HUES6 (cell line): ENCODE measurements at regions not wholly inside any gene's neighbourhood (a gene's known extent, or its start where the extent isn't known, plus 50 kb on each side); places are given as distances from the start of the nearest gene placed in this dataset.

ENCODE experiments used
- H3K27ac ChIP-seq: 2 replicates; pipeline ENCODE4 v1.7.0; 2013; ENCODE audit warnings: low read depth, mild to moderate bottlenecking, low read length, inconsistent platforms
- H3K27me3 ChIP-seq: 2 replicates; pipeline ENCODE4 v1.6.1; 2013; ENCODE audit warnings: low read length; ENCODE audit not compliant: control insufficient read depth, insufficient read depth
- H3K36me3 ChIP-seq: 2 replicates; pipeline ENCODE4 v1.6.1; 2013; ENCODE audit warnings: low read length; ENCODE audit not compliant: control insufficient read depth, insufficient read depth
- H3K4me1 ChIP-seq: 2 replicates; pipeline ENCODE4 v1.6.1; 2013; ENCODE audit warnings: low read length; ENCODE audit not compliant: control insufficient read depth, insufficient read depth
- H3K4me3 ChIP-seq: 2 replicates; pipeline ENCODE4 v1.5.1; 2013; ENCODE audit warnings: low read depth, low read length
- H3K9ac ChIP-seq: one replicate; pipeline ENCODE4 v1.6.1; 2013; ENCODE audit warnings: mild to moderate bottlenecking, low read length
- H3K9me3 ChIP-seq: 2 replicates; pipeline ENCODE4 v1.6.1; 2013; ENCODE audit warnings: low read depth, low read length; ENCODE audit not compliant: control insufficient read depth, insufficient read depth

- Histone ChIP-seq H3K4me1 (no peaks in the 10 kb centered on the region), H3K27ac (no peak overlapping the region), H3K4me3 (no peak overlapping the region), H3K9ac (no peak overlapping the region), H3K36me3 (no peaks in the 10 kb centered on the region), H3K27me3 (no peaks in the 10 kb centered on the region), H3K9me3 (peaks cover 15% of the 10 kb centered on the region)
Measured at GRCh38 chr18:77634494-77634893, 384.8 kb downstream of the GALR1 start.

- Histone ChIP-seq H3K4me1 (no peaks in the 10 kb centered on the region), H3K36me3 (no peaks in the 10 kb centered on the region), H3K27ac (no peak overlapping the region)
Measured at GRCh38 chr18:77635451-77635850, 385.8 kb downstream of the GALR1 start.

GRCh38 chr18:77635858-77636257 is 386.2 kb downstream of the GALR1 start:
- Histone ChIP-seq H3K9me3 (peaks cover 15% of the 10 kb centered on the region), H3K27ac (no peak overlapping the region), H3K4me1 (no peaks in the 10 kb centered on the region), H3K9ac (no peak overlapping the region), H3K4me3 (no peak overlapping the region), H3K27me3 (no peaks in the 10 kb centered on the region), H3K36me3 (no peaks in the 10 kb centered on the region)

More at GRCh38 chr18:77635451-77635850, 385.8 kb downstream of the GALR1 start:
- H3K4me3 ChIP-seq: no peak overlapping the region
- H3K9me3 ChIP-seq: peaks cover 15% of the 10 kb centered on the region
- no peak overlapping the region for H3K9ac ChIP-seq
- H3K27me3 ChIP-seq: no peaks in the 10 kb centered on the region

- Histone ChIP-seq H3K4me3 (no peak overlapping the region), H3K36me3 (no peaks in the 10 kb centered on the region), H3K9ac (no peak overlapping the region), H3K9me3 (no peaks in the 10 kb centered on the region), H3K27me3 (no peaks in the 10 kb centered on the region), H3K4me1 (no peaks in the 10 kb centered on the region), H3K27ac (no peak overlapping the region)
Measured at GRCh38 chr18:77645170-77645872, 395.7 kb downstream of the GALR1 start.

- Histone ChIP-seq H3K36me3 (no peaks in the 10 kb centered on the region), H3K27me3 (peaks cover 6% of the 10 kb centered on the region; the same call in 1 of the 2 replicates), H3K9ac (no peak overlapping the region), H3K27ac (no peak overlapping the region), H3K4me3 (no peak overlapping the region), H3K4me1 (no peaks in the 10 kb centered on the region), H3K9me3 (no peaks in the 10 kb centered on the region)
Measured at GRCh38 chr18:77647472-77647871, 397.8 kb downstream of the GALR1 start.

- H3K9ac ChIP-seq: no peak overlapping the region
- no peaks in the 10 kb centered on the region for H3K36me3 ChIP-seq
- H3K27me3 ChIP-seq: peaks cover 6% of the 10 kb centered on the region; the same call in 1 of the 2 replicates
- H3K9me3 ChIP-seq: no peaks in the 10 kb centered on the region
- H3K4me1 ChIP-seq: no peaks in the 10 kb centered on the region
- no peak overlapping the region for H3K4me3 ChIP-seq
- H3K27ac ChIP-seq: no peak overlapping the region
Measured at GRCh38 chr18:77648411-77648810, 398.8 kb downstream of the GALR1 start.

GRCh38 chr18:77650799-77651385 is 401.2 kb downstream of the GALR1 start:
- no peaks in the 10 kb centered on the region for H3K36me3 ChIP-seq
- H3K27me3 ChIP-seq: peaks cover 6% of the 10 kb centered on the region; the same call in 1 of the 2 replicates
- no peak overlapping the region for H3K27ac ChIP-seq
- no peak overlapping the region for H3K9ac ChIP-seq
- no peaks in the 10 kb centered on the region for H3K9me3 ChIP-seq
- no peaks in the 10 kb centered on the region for H3K4me1 ChIP-seq
- H3K4me3 ChIP-seq: no peak overlapping the region

GRCh38 chr18:77651441-77651840 is 401.8 kb downstream of the GALR1 start:
- peaks cover 6% of the 10 kb centered on the region; the same call in 1 of the 2 replicates for H3K27me3 ChIP-seq
- no peak overlapping the region for H3K4me3 ChIP-seq
- H3K36me3 ChIP-seq: no peaks in the 10 kb centered on the region
- H3K27ac ChIP-seq: no peak overlapping the region
- H3K9ac ChIP-seq: no peak overlapping the region
- no peaks in the 10 kb centered on the region for H3K4me1 ChIP-seq
- H3K9me3 ChIP-seq: no peaks in the 10 kb centered on the region

GRCh38 chr18:77653792-77654191 is 404.1 kb downstream of the GALR1 start:
- Histone ChIP-seq H3K4me1 (peaks cover 7% of the 10 kb centered on the region; the same call in 1 of the 2 replicates), H3K36me3 (no peaks in the 10 kb centered on the region), H3K27ac (no peak overlapping the region), H3K4me3 (no peak overlapping the region), H3K27me3 (peaks cover 6% of the 10 kb centered on the region; the same call in 1 of the 2 replicates), H3K9ac (no peak overlapping the region), H3K9me3 (no peaks in the 10 kb centered on the region)

- Histone ChIP-seq H3K27ac (no peak overlapping the region), H3K36me3 (no peaks in the 10 kb centered on the region)
Measured at GRCh38 chr18:77654302-77654701, 404.7 kb downstream of the GALR1 start.

GRCh38 chr18:77657651-77658298 is 408.1 kb downstream of the GALR1 start:
- Histone ChIP-seq H3K4me3 (no peak overlapping the region), H3K36me3 (no peaks in the 10 kb centered on the region), H3K27ac (no peak overlapping the region), H3K9ac (no peak overlapping the region), H3K4me1 (peaks cover 8% of the 10 kb centered on the region; the same call in 1 of the 2 replicates), H3K9me3 (no peaks in the 10 kb centered on the region; the same call in 1 of the 2 replicates), H3K27me3 (no peaks in the 10 kb centered on the region)

More at GRCh38 chr18:77654302-77654701, 404.7 kb downstream of the GALR1 start:
- H3K9me3 ChIP-seq: no peaks in the 10 kb centered on the region
- peaks cover 8% of the 10 kb centered on the region; the same call in 1 of the 2 replicates for H3K4me1 ChIP-seq
- H3K27me3 ChIP-seq: peaks cover 6% of the 10 kb centered on the region; the same call in 1 of the 2 replicates
- H3K9ac ChIP-seq: no peak overlapping the region
- H3K4me3 ChIP-seq: no peak overlapping the region
